GM12891 (cell line): ENCODE measurements at regions not wholly inside any gene's neighbourhood (a gene's known extent, or its start where the extent isn't known, plus 50 kb on each side); places are given as distances from the start of the nearest gene placed in this dataset.
"Not testable (repeated sequence)": the region's sequence is repeated elsewhere in the genome, so short reads cannot be mapped to it uniquely, and the experiment has no call there.

Experiments used
- DNase-seq: peaks from one replicate; pipeline ENCODE4 v3.0.0; 2011; ENCODE audit warnings: low spot score; ENCODE audit not compliant: insufficient read length
- FAIRE-seq: peaks from 2 replicates; lab custom pipeline; 2011; peaks lifted over from hg19 to GRCh38; lab: Jason Lieb, UNC
- PAX5 ChIP-seq: IDR thresholded peaks from 2 replicates; pipeline ENCODE4 v1.6.1; 2011; ENCODE audit warnings: low read length, moderate library complexity, mild to moderate bottlenecking; ENCODE audit not compliant: insufficient read depth, severe bottlenecking
- POLR2A ChIP-seq: IDR thresholded peaks from 2 replicates; pipeline ENCODE4 v1.6.1; 2011; ENCODE audit warnings: low read depth, low read length, control low read depth
- POLR2AphosphoS5 ChIP-seq: IDR thresholded peaks from 2 replicates; pipeline ENCODE4 v1.6.1; 2011; ENCODE audit warnings: low read depth, low read length, control low read depth
- POU2F2 ChIP-seq: IDR thresholded peaks from 2 replicates; pipeline ENCODE4 v1.6.1; 2011; ENCODE audit warnings: low read depth, mild to moderate bottlenecking, control low read depth, low read length, moderate library complexity
- SPI1 ChIP-seq: IDR thresholded peaks from 2 replicates; pipeline ENCODE4 v1.6.1; 2011; ENCODE audit warnings: low read depth, low read length, control low read depth
- TAF1 ChIP-seq: IDR thresholded peaks from 2 replicates; pipeline ENCODE4 v1.6.1; 2011; ENCODE audit warnings: low read depth, low read length, control low read depth

- FAIRE-seq (no peak), DNase-seq (no peak)
- no peak for TF ChIP-seq POU2F2
- TF ChIP-seq PAX5, result no peak
- TF ChIP-seq POLR2AphosphoS5, result no peak
- TF ChIP-seq POLR2A, result no peak
- no peak for TF ChIP-seq SPI1
- no peak for TF ChIP-seq TAF1
These were observed 90.0 kb upstream of the NIPBL start for GRCh38 chr5:36786448-36787012.

GRCh38 chr5:36787365-36788093, 89.0 kb upstream of the NIPBL start:
- DNase-seq, result no peak
- TF ChIP-seq SPI1 (no peak), PAX5 (no peak), POLR2AphosphoS5 (no peak), POU2F2 (no peak), TAF1 (no peak), POLR2A (no peak)
- no peak for FAIRE-seq

DNA sequence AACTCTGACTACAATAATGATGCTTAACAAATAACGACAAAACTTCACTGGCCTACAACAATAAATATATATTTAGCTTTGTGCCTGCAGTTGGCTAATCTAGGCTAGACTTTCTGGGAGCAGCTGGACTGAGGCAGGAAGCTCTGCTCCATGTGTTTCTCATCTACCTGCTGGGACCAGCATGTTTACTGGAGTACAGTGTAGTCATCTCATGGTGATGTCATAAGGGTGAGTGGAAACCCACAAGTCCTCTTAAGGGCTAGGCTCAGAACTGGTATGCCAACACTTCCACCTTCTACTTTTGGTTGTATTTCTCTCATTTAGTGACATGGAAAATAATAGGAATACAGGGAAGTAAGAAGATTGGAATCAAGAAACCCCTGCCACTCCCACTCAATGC, 85.7 kb upstream of the NIPBL start:
- DNase-seq (no peak), FAIRE-seq (no peak)
- TF ChIP-seq SPI1, result no peak
- TF ChIP-seq POLR2A, result no peak
- TF ChIP-seq POU2F2, result no peak
- TF ChIP-seq PAX5, result no peak
- TF ChIP-seq POLR2AphosphoS5, result no peak
- no peak for TF ChIP-seq TAF1

- FAIRE-seq, result no peak
- TF ChIP-seq POLR2A (no peak), POLR2AphosphoS5 (no peak), POU2F2 (no peak), SPI1 (no peak), TAF1 (no peak), PAX5 (no peak)
- no peak for DNase-seq
These were observed 83.9 kb upstream of the NIPBL start for GRCh38 chr5:36792560-36793180.

DNA sequence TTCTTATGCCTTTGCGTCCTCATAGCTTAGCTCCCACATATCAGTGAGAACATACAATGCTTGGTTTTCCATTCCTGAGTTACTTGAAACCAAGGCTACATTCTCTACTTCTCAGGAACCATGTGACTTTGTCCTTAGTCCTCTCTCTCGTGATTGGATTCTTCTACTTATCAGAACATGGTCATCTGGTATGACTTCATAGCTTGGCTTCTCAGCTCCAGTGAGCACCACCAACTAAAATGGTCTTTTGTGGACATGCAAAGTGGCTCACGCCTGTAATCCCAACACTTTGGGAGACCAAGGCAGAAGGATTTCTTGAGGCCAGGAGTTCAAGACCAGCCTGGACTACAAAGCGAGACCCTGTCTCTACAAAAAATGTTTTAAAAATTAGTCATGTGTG, 81.2 kb upstream of the NIPBL start:
- DNase-seq (no peak), FAIRE-seq (no peak)
- TF ChIP-seq POLR2A (no peak), PAX5 (no peak), POU2F2 (no peak), SPI1 (no peak), POLR2AphosphoS5 (no peak)

DNA sequence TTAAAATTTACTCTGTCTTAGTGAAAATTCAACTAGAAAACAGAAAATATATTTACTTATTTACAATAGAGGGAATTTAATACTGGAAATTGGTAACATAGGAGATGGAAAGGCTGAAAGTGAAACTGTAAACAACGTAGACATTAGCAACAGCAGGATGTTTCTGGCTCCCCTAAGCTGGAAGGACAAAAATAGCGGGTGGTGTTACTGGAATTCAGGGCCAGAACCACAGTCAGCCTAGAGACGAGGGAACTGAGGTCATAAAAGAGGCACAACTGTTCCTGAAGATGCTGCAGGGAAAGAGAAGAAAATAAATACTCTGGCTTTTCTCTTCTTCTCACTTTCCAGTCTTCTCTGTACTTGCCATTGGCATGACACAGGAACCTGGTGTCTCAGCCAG, 80.4 kb upstream of the NIPBL start:
- TF ChIP-seq SPI1, result no peak
- no peak for TF ChIP-seq PAX5
- TF ChIP-seq POU2F2, result no peak
- no peak for TF ChIP-seq POLR2AphosphoS5
- no peak for TF ChIP-seq TAF1
- no peak for TF ChIP-seq POLR2A
- DNase-seq, result no peak
- no peak for FAIRE-seq

GRCh38 chr5:36801523-36801922, 75.0 kb upstream of the NIPBL start:
- FAIRE-seq, result no peak
- no peak for TF ChIP-seq PAX5
- no peak for TF ChIP-seq TAF1
- no peak for TF ChIP-seq POLR2AphosphoS5
- no peak for TF ChIP-seq POLR2A
- TF ChIP-seq SPI1, result no peak
- no peak for TF ChIP-seq POU2F2
- DNase-seq, result no peak

GRCh38 chr5:36802187-36802586, 74.4 kb upstream of the NIPBL start:
- TF ChIP-seq TAF1 (no peak), POLR2A (no peak), PAX5 (no peak), POU2F2 (no peak), POLR2AphosphoS5 (no peak), SPI1 (no peak)
- no peak for FAIRE-seq
- no peak for DNase-seq

DNA sequence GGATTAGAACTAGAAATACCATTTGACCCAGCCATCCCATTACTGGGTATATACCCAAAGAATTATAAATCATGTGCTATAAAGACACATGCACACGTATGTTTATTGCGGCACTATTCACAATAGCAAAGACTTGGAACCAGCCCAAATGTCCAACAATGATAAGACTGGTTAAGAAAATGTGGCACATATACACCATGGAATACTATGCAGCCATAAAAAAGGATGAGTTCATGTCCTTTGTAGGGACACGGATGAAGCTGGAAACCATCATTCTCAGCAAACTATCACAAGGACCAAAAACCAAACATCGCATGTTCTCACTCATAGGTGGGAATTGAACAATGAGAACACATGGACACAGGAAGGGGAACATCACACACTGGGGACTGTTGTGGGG, 63.3 kb upstream of the NIPBL start:
- DNase-seq, FAIRE-seq: not testable (repeated sequence)

DNA sequence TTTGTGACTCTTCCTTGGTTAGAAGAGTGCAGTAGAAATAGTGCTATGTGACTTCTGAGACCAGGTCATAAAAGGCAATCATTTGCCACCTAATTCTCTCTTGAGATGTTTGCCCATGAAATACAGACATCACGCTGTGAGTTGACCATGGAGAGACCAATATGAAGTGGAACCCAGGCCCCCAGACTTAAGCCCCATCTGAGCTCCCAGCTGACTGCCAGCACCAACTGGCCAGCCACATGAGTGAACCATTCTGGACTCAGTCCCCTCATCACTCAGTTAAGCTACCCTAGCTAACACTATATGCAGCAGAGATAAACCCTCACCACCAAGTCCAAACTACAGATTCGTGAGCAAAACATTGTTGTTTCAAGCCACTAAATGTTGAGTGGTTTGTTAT, 60.7 kb upstream of the NIPBL start:
- FAIRE-seq (no peak), DNase-seq (no peak)
- TF ChIP-seq POLR2A (no peak), SPI1 (no peak), POU2F2 (no peak), TAF1 (no peak), PAX5 (no peak), POLR2AphosphoS5 (no peak)
